ENCODE measurements at regions not wholly inside any gene's neighbourhood (a gene's known extent, or its start where the extent isn't known, plus 50 kb on each side); places are given as distances from the start of the nearest gene placed in this dataset.

GRCh38 chr2:82268446-82268845 lies 1963.9 kb upstream of the LRRTM1 start:
- Histone ChIP-seq H3K4me1 (ENCODE audit: control insufficient read depth in 1 of 2, extremely low read depth in 1 of 2, insufficient read depth in 2 of 2, low read length in 2 of 2) (no peaks in the 10 kb centered on the region), H3K27ac (ENCODE audit: low read length) (no peak overlapping the region), H3K4me3 (ENCODE audit: control insufficient read depth in 1 of 2, extremely low read depth in 1 of 2, low read length in 1 of 2) (no peak overlapping the region), H3K36me3 (ENCODE audit: control insufficient read depth in 2 of 2, extremely low read depth in 1 of 2, insufficient read depth in 1 of 2, low read length in 1 of 2) (no peaks in the 10 kb centered on the region), H3K9me3 (no peaks in the 10 kb centered on the region), H3K27me3 (replicated peaks in 1 of 2; ENCODE audit: control insufficient read depth in 2 of 2, extremely low read depth in 1 of 2, insufficient read depth in 2 of 2, low read length in 1 of 2) (no peaks in the 10 kb centered on the region)
- ChIA-PET CTCF (no interaction called here), POLR2A (no interaction called here)
- Mint-ChIP-seq H3K4me3 (no peak overlapping the region), H3K27me3 (no peaks in the 10 kb centered on the region), H3K36me3 (no peaks in the 10 kb centered on the region), H3K27ac (no peak overlapping the region), H3K9me3 (peaks cover 11 to 17% (median 11%) of the 10 kb centered on the region in 3 donors), H3K4me1 (no peaks in the 10 kb centered on the region)
- no peak for DNase-seq
- ATAC-seq (replicated peaks in 1 of 4), result no peak

DNA sequence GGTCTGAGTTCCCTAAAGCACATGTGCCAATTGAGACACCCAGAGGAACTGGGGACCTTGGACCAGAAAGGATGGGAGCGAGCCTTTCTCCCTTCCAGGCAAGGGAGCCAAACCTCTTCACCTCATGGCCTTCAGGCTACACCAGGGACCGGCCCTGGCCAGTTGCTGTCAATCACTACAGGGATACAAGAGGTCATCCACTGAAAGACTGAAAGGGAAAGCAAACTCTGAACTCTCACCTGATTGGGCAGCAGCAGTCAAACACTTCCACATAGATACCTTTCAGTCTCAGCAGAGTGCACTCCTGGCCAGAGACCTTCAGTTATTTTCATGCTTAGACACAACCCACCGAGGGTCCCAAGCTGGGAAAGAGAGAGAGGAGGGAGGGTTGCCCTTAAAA lies 1956.0 kb upstream of the LRRTM1 start:
- no peak overlapping the region for H3K27ac Mint-ChIP-seq
- WGBS (ENCODE audit: insufficient coverage), result 81% methylated on average over 3 of the region's 3 CpGs
- H3K27me3 Mint-ChIP-seq, result no peaks in the 10 kb centered on the region

DNA sequence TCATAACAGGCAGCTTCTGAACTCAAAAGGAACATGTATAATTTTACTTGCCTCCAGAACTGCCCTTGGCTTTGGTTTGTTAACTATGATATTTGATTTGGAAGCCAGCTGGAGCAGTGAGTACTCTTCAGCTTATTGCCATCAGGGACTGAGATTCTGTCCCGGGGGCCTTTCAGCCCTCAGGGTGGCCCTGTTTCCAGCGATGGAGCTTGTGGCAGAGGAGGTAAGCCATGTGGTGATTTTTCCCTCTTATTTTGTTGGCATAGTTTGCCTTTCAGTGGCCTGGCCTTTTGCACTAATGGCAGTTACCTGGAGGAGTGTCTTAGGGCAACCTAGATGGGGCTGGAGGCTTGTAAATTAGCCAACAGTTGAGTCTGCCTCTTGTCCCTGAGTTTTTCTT lies 1955.0 kb upstream of the LRRTM1 start:
- no peak for ATAC-seq (replicated peaks in 1 of 4)
- no peaks in the 10 kb centered on the region for H3K27me3 Mint-ChIP-seq
- H3K27ac Mint-ChIP-seq, result no peak overlapping the region
- no peaks in the 10 kb centered on the region for H3K36me3 ChIP-seq (ENCODE audit: control insufficient read depth in 2 of 2, extremely low read depth in 1 of 2, insufficient read depth in 1 of 2, low read length in 1 of 2)
- H3K4me1 ChIP-seq (ENCODE audit: control insufficient read depth in 1 of 2, extremely low read depth in 1 of 2, insufficient read depth in 2 of 2, low read length in 2 of 2), result no peaks in the 10 kb centered on the region
- H3K36me3 Mint-ChIP-seq, result no peaks in the 10 kb centered on the region
- H3K9me3 ChIP-seq, result no peaks in the 10 kb centered on the region
- no peak overlapping the region for H3K4me3 Mint-ChIP-seq
- peaks cover 12 to 26% (median 19%) of the 10 kb centered on the region in 3 donors for H3K9me3 Mint-ChIP-seq
- no peak overlapping the region for H3K27ac ChIP-seq (ENCODE audit: low read length)
- 94% methylated on average over 2 of the region's 2 CpGs for WGBS (ENCODE audit: insufficient coverage)
- CTCF ChIA-PET, result no interaction called here
- no peak overlapping the region for H3K4me3 ChIP-seq (ENCODE audit: control insufficient read depth in 1 of 2, extremely low read depth in 1 of 2, low read length in 1 of 2)
- H3K27me3 ChIP-seq (replicated peaks in 1 of 2; ENCODE audit: control insufficient read depth in 2 of 2, extremely low read depth in 1 of 2, insufficient read depth in 2 of 2, low read length in 1 of 2), result no peaks in the 10 kb centered on the region
- DNase-seq, result no peak
- no peaks in the 10 kb centered on the region for H3K4me1 Mint-ChIP-seq
- POLR2A ChIA-PET, result no interaction called here

More for the DNA sequence above, 1956.0 kb upstream of the LRRTM1 start:
- Histone ChIP-seq H3K27ac (ENCODE audit: low read length) (no peak overlapping the region), H3K4me1 (ENCODE audit: control insufficient read depth in 1 of 2, extremely low read depth in 1 of 2, insufficient read depth in 2 of 2, low read length in 2 of 2) (no peaks in the 10 kb centered on the region), H3K36me3 (ENCODE audit: control insufficient read depth in 2 of 2, extremely low read depth in 1 of 2, insufficient read depth in 1 of 2, low read length in 1 of 2) (no peaks in the 10 kb centered on the region), H3K9me3 (no peaks in the 10 kb centered on the region), H3K27me3 (replicated peaks in 1 of 2; ENCODE audit: control insufficient read depth in 2 of 2, extremely low read depth in 1 of 2, insufficient read depth in 2 of 2, low read length in 1 of 2) (no peaks in the 10 kb centered on the region), H3K4me3 (ENCODE audit: control insufficient read depth in 1 of 2, extremely low read depth in 1 of 2, low read length in 1 of 2) (no peak overlapping the region)
- DNase-seq, result no peak
- Mint-ChIP-seq H3K36me3 (no peaks in the 10 kb centered on the region), H3K4me1 (no peaks in the 10 kb centered on the region), H3K4me3 (no peak overlapping the region), H3K9me3 (peaks cover 11 to 25% (median 19%) of the 10 kb centered on the region in 3 donors)
- no peak for ATAC-seq (replicated peaks in 1 of 4)
- CTCF ChIA-PET, result no interaction called here
- POLR2A ChIA-PET, result no interaction called here

DNA sequence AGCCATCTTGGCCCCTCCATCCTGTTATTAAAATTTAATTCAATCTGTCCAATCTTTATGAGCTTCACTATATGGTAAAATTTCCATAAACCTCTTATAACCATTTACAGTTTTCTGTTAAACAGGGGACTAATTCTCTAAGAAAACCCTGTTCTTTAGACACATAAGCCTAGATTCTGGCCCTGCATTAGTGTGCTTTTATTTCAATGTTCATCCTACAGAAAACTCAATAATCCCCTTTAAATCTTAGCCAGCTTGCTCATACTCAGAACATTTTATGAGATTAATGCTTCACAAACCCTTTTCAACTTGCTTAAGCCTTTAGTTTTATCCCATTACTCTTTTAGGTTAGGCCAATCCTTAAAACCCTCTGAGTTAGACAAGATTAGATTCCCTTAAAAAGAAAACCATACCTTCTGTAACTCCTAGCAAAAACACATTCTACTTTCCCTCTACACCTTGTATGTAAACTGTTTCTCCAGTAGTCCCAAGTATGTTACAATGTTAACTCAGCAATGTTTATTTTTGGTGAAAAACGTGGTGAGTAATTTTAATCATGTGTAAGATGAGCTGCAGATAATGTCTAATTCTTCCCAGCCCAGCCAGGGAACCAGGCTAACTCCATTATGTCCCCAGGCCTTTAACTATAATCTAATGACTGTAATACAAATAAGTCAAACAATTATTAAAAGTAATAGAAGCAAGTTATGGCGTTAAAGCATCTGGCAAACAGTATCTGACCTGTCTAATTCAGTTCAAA lies 1953.4 kb upstream of the LRRTM1 start:
- Mint-ChIP-seq H3K4me1 (no peaks in the 10 kb centered on the region), H3K4me3 (no peak overlapping the region), H3K27me3 (no peaks in the 10 kb centered on the region), H3K27ac (no peak overlapping the region), H3K36me3 (no peaks in the 10 kb centered on the region), H3K9me3 (peaks cover 23 to 40% (median 35%) of the 10 kb centered on the region in 3 donors)
- no CpG with 5 or more reads among the region's 2 CpGs for WGBS (ENCODE audit: insufficient coverage)
- H3K4me1 ChIP-seq (ENCODE audit: control insufficient read depth in 1 of 2, extremely low read depth in 1 of 2, insufficient read depth in 2 of 2, low read length in 2 of 2), result no peaks in the 10 kb centered on the region
- ChIA-PET CTCF (no interaction called here), POLR2A (no interaction called here)
- ATAC-seq (replicated peaks in 1 of 4) (no peak), DNase-seq (no peak)
- H3K36me3 ChIP-seq (ENCODE audit: control insufficient read depth in 2 of 2, extremely low read depth in 1 of 2, insufficient read depth in 1 of 2, low read length in 1 of 2), result no peaks in the 10 kb centered on the region
- no peak overlapping the region for H3K4me3 ChIP-seq (ENCODE audit: control insufficient read depth in 1 of 2, extremely low read depth in 1 of 2, low read length in 1 of 2)
- no peak overlapping the region for H3K27ac ChIP-seq (ENCODE audit: low read length)
- no peaks in the 10 kb centered on the region for H3K9me3 ChIP-seq
- no peaks in the 10 kb centered on the region for H3K27me3 ChIP-seq (replicated peaks in 1 of 2; ENCODE audit: control insufficient read depth in 2 of 2, extremely low read depth in 1 of 2, insufficient read depth in 2 of 2, low read length in 1 of 2)

GRCh38 chr2:82256983-82257632 lies 1952.6 kb upstream of the LRRTM1 start:
- 87% methylated on average over 4 of the region's 11 CpGs for WGBS (ENCODE audit: insufficient coverage)
- Mint-ChIP-seq H3K27ac (no peak overlapping the region), H3K27me3 (no peaks in the 10 kb centered on the region), H3K9me3 (peaks cover 29 to 39% (median 39%) of the 10 kb centered on the region in 3 donors), H3K4me1 (no peaks in the 10 kb centered on the region), H3K4me3 (no peak overlapping the region), H3K36me3 (no peaks in the 10 kb centered on the region)
- DNase-seq (no peak), ATAC-seq (replicated peaks in 1 of 4) (no peak)
- Histone ChIP-seq H3K4me1 (ENCODE audit: control insufficient read depth in 1 of 2, extremely low read depth in 1 of 2, insufficient read depth in 2 of 2, low read length in 2 of 2) (no peaks in the 10 kb centered on the region), H3K4me3 (ENCODE audit: control insufficient read depth in 1 of 2, extremely low read depth in 1 of 2, low read length in 1 of 2) (no peak overlapping the region), H3K36me3 (ENCODE audit: control insufficient read depth in 2 of 2, extremely low read depth in 1 of 2, insufficient read depth in 1 of 2, low read length in 1 of 2) (no peaks in the 10 kb centered on the region), H3K27me3 (replicated peaks in 1 of 2; ENCODE audit: control insufficient read depth in 2 of 2, extremely low read depth in 1 of 2, insufficient read depth in 2 of 2, low read length in 1 of 2) (no peaks in the 10 kb centered on the region), H3K9me3 (no peaks in the 10 kb centered on the region), H3K27ac (ENCODE audit: low read length) (no peak overlapping the region)
- ChIA-PET CTCF (no interaction called here), POLR2A (no interaction called here)

DNA sequence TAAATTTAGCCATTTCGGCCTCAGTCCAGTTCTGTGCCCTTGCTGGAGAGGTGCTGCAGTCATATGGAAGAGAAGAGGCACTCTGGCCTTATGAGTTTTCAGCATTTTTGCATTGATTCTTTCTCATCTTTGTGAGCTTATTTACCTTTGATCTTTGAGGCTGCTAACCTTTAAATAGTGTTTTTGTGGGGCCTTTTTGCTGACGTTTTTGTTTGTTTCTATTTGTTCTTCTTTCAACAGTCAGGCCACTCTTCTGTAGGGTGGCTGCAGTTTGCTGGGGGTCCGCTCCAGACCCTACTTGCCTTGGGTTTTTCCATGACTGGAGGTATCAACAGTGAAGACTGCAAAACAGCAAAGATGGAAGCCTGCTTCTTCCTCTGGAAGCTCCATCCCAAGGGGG lies 1951.7 kb upstream of the LRRTM1 start:
- H3K27ac ChIP-seq (ENCODE audit: low read length), result no peak overlapping the region
- peaks cover 34 to 45% (median 43%) of the 10 kb centered on the region in 3 donors for H3K9me3 Mint-ChIP-seq
- WGBS (ENCODE audit: insufficient coverage), result 54% methylated on average over 2 of the region's 3 CpGs
- no peak overlapping the region for H3K27ac Mint-ChIP-seq
- no peaks in the 10 kb centered on the region for H3K9me3 ChIP-seq
- H3K36me3 Mint-ChIP-seq, result no peaks in the 10 kb centered on the region
- H3K4me1 Mint-ChIP-seq, result no peaks in the 10 kb centered on the region
- H3K36me3 ChIP-seq (ENCODE audit: control insufficient read depth in 2 of 2, extremely low read depth in 1 of 2, insufficient read depth in 1 of 2, low read length in 1 of 2), result no peaks in the 10 kb centered on the region
- DNase-seq (no peak), ATAC-seq (replicated peaks in 1 of 4) (no peak)
- H3K27me3 ChIP-seq (replicated peaks in 1 of 2; ENCODE audit: control insufficient read depth in 2 of 2, extremely low read depth in 1 of 2, insufficient read depth in 2 of 2, low read length in 1 of 2), result no peaks in the 10 kb centered on the region
- CTCF ChIA-PET, result no interaction called here
- POLR2A ChIA-PET, result no interaction called here
- no peaks in the 10 kb centered on the region for H3K4me1 ChIP-seq (ENCODE audit: control insufficient read depth in 1 of 2, extremely low read depth in 1 of 2, insufficient read depth in 2 of 2, low read length in 2 of 2)
- H3K4me3 ChIP-seq (ENCODE audit: control insufficient read depth in 1 of 2, extremely low read depth in 1 of 2, low read length in 1 of 2), result no peak overlapping the region
- no peak overlapping the region for H3K4me3 Mint-ChIP-seq
- H3K27me3 Mint-ChIP-seq, result no peaks in the 10 kb centered on the region
